Right lobe of liver (tissue), 4 donors: ENCODE measurements at regions not wholly inside any gene's neighbourhood (a gene's known extent, or its start where the extent isn't known, plus 50 kb on each side); places are given as distances from the start of the nearest gene placed in this dataset.
"Not testable (repeated sequence)": the region's sequence is repeated elsewhere in the genome, so short reads cannot be mapped to it uniquely, and the experiment has no call there.

Experiments
- CTCF ChIP-seq, 4 donors: fragments of 200-600 bp in 3 of 4; fragments of 450-650 bp in 1 of 4; IDR thresholded peaks; one replicate each; pipeline versions ENCODE4 v1.5.1 to v1.8.0; 2016 to 2022; ENCODE audit warnings: antibody characterized with exemption in 4 of 4, mild to moderate bottlenecking in 2 of 4
- POLR2A ChIP-seq: fragments of 450-650 bp; IDR thresholded peaks from one replicate; pipeline ENCODE4 v1.6.1; 2017; ENCODE audit warnings: antibody characterized with exemption, mild to moderate bottlenecking
- donor health status: DM: no; HTN: no; CAD: no.
- donor health status: DM: no; HTN: no; CAD: no.
- donor health status: DM: no; HTN: yes; CAD: no.

GRCh38 chr9:39616480-39616879 lies 261.0 kb downstream of the SPATA31A1 start:
- not testable (repeated sequence) for TF ChIP-seq CTCF (IDR thresholded peaks at IDR 0.05); POLR2A
